Left renal cortex interstitium (tissue), 4 donors: ENCODE measurements at regions not wholly inside any gene's neighbourhood (a gene's known extent, or its start where the extent isn't known, plus 50 kb on each side); places are given as distances from the start of the nearest gene placed in this dataset.
"Not testable (repeated sequence)": the region's sequence is repeated elsewhere in the genome, so short reads cannot be mapped to it uniquely, and the experiment has no call there.

Source experiments
- DNase-seq, 4 donors: peaks; one replicate each; pipeline ENCODE4 v3.0.0-alpha.2; 2013; ENCODE audit warnings: low read depth in 4 of 4, low spot score in 2 of 4, missing footprints in 1 of 4

DNA sequence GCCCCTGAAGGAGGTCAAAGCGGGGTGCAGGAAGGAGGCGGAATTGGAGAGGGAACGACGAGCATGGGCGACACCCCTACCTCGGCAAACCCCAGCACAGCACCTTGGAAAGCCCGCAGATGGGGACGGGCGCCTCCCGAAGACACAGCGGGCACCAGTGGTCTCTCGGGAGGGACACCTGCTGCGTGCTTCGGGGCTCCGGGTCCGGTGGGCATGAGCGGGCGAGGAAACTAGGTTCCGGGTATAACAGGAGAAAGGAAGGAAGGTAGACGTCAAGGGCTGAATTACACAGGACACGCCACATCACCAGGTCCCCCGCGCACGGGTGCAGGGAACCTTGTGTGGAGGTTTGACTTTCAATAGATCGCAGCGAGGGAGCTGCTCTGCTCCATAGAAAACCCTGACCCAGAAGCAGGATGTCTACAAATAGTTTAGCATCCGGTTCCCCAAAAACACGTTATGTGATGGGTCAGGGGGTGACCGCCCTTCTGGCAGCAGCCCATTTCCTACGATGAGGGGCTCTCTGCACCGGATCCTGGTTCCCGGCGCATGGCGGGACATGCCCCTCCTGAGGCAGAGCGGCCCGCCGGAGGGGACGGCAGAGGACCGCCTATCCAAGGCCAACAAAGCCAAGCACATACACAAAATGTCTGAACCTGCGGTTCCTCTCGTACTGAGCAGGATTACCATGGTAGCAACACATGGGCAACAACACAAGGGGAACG lies 196.9 kb downstream of the ALG10 start:
- no peak for DNase-seq

GRCh38 chr12:34220079-34220478 lies 197.8 kb downstream of the ALG10 start:
- DNase-seq: not testable (repeated sequence)

DNA sequence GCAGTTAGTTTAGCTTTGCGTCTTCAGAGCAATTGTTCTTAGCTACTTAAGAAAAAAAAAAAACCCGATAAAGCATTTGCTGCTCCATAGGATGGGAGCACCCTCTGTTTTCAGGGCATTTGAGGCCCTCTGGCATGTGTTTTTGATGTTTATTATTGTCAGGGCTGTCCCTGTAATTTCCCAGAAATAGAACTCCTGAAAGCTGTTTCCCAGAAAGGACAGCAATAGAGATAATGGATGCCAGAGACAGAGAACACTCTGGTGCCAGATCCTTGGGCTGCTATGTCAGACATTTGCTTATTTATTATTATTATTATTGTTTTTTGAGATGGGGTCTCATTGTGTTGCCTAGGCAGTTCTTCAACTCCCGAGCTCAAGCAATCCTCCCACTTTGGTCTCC lies 201.3 kb downstream of the ALG10 start:
- no peak for DNase-seq

DNA sequence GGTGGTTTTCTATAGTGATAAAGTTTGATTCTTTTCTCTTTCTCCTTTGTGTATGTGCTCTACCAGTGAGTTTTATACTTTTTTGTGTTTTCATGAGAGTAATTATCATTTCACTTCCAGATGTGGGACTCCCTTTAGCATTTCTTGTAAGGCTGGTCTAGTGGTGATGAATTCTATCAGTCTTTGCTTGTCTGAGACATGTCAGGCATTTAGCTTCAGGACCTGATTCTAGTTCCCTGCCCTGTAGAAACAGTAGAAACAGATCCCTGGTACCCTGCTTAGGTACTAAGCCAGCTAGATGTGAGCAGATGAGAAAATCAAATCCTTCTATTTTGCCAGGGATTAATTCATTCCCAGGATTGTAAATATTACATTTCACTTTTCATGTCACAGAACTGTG lies 203.7 kb downstream of the ALG10 start:
- DNase-seq: not testable (repeated sequence)

DNA sequence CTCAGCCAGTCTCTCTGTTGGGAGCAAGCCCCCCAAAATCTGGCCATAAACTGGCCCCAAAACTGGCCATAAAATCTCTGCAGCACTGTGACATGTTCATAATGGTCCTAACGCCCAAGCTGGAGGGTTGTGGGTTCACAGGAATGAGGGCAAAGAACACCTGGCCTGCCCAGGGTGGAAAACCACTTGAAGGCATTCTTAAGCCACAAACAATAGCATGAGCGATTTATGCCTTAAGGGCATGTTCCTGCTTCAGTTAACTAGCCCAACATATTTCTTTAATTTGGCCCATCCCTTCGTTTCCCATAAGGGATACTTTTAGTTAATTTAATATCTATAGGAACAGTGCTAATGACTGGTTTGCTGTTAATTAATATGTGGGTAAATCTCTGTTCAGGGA lies 205.8 kb downstream of the ALG10 start:
- DNase-seq: not testable (repeated sequence)

DNA sequence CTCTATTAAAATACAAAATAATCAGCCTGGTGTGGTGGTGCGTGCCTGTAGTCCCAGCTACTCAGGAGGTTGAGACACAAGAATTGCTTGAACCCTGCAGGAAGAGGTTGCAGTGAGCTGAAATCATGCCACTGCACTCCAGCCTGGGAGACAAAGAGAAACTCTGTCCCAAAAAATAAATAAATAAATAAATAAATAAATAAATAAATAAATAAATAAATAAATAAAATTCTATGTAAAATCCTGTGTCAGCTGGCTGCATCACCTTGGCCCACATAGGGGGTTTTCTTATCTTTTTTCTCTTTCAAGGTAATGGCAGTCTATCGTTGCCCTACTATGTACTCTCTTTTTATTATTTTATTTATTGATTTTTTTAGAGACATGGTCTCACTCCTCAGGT lies 206.7 kb downstream of the ALG10 start:
- not testable (repeated sequence) for DNase-seq

- no peak for DNase-seq
These were observed 211.3 kb downstream of the ALG10 start for GRCh38 chr12:34233618-34234017.

- no peak for DNase-seq
These were observed 213.8 kb downstream of the ALG10 start for GRCh38 chr12:34236073-34236472.

GRCh38 chr12:34244608-34245007 lies 222.3 kb downstream of the ALG10 start:
- no peak for DNase-seq

DNA sequence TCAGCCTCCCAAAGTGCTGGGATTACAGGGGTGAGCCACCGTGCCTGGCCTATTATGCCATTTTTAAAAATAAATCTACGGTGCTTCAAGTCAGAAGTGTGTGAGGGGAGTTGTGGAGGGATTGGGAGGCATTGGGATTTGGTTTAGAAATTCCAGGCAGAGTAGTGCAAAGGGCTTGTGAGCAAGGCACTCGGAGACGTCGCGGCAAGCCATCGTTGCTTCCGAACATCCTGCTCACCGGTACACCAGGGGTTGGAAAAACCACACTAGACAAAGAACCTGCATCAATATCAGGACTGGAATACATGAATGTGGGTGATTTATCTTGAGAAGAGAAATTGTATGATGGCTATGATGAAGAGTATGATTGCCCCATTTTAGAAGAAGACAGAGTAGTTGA lies 227.0 kb downstream of the ALG10 start:
- DNase-seq: no peak

- not testable (repeated sequence) for DNase-seq
These were observed 229.6 kb downstream of the ALG10 start for GRCh38 chr12:34251879-34252278.

- no peak for DNase-seq
These were observed 231.4 kb downstream of the ALG10 start for GRCh38 chr12:34253674-34254073.

DNA sequence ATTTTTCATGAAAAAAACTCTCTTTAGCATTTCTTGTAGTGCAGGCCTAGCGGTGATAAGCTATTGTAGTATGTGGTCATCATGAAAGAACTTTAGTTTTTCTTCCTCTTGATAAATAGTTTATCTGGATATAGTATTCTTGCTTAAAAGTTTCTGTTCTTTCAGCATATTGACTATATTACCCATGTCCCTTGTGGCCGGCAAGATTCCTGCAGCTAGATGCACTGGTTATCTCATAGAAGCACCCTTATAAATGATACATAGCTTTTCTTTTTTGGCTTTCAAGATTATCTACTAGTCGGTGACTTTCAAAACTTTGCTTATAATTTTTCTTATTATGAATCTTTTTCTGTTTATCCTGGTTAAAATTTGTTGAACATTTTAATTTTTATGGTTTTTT lies 234.8 kb downstream of the ALG10 start:
- no peak for DNase-seq

GRCh38 chr12:34262140-34262539 lies 239.8 kb downstream of the ALG10 start:
- DNase-seq: not testable (repeated sequence)

DNA sequence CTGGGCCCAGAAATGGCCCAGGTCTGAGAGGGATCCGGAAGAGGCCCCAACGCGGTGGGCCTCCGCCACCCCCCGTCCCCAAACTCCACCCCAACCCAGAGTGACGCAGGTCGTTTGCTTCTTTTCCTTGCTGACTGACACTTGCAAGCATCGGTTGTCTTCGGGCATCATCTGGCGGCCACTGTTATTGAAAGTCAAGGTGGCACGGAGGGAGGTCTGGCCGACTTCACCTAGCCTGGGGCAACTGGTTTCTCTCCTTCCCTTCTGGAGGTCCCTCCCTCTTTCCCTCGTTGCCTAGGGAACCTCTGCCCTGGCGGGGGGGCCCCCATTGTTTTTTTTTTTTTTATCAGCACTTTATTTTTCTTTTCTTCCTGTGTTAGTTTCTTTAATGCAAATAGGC lies 241.8 kb downstream of the ALG10 start:
- no peak for DNase-seq

- DNase-seq: not testable (repeated sequence)
These were observed 251.4 kb downstream of the ALG10 start for GRCh38 chr12:34273703-34274102.

DNA sequence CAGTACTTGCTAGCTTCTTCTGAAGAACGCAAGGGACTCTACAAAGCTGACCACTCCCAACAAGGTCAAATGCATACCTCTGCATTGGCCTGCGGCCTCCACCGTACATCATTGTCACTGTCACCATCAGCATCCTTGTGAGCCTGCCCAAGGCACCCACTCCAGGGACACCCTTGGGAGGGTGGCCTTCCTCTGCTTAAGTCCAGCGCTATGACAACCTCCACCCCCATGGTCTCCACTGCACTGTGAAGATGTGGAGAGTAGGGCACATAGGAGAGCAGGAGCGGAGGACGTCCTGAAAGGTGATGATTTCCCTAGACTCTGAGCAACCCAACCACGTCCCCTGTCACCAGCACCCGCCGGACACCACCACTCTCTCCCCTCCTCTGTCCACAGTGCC lies 252.8 kb downstream of the ALG10 start:
- DNase-seq: no peak

DNA sequence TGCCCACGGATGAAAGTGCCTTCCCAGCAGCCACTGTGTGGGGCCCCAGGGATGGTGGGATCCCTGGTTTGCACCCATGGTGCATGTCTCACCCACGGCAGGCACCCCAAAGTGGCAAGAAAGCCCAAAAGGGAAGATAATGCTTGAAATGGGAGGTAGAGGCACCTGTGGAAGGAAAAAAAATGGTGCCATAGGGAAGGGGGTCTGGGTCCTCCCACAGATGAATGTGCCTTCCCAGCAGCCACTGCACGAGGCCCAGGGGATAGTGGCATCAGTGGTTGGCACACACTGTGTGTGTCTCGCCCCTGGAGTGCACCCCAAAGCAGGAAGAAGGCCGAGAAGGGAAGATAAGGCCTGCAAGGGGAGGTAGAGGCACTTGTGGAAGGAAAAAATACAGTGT lies 264.2 kb downstream of the ALG10 start:
- DNase-seq: no peak

GRCh38 chr12:34286934-34287333 lies 264.6 kb downstream of the ALG10 start:
- no peak for DNase-seq

GRCh38 chr12:34287437-34287836 lies 265.1 kb downstream of the ALG10 start:
- DNase-seq: no peak

GRCh38 chr12:34287986-34288962 lies 266.0 kb downstream of the ALG10 start:
- no peak for DNase-seq

- no peak for DNase-seq
These were observed 266.7 kb downstream of the ALG10 start for GRCh38 chr12:34288963-34289345.
